Stimulated activated CD8-positive, alpha-beta memory T cell treated with anti-CD3 and anti-CD28 coated beads, Interleukin-15, amount 100 ng/mL, for 48 hours (primary cell): ENCODE measurements at regions not wholly inside any gene's neighbourhood (a gene's known extent, or its start where the extent isn't known, plus 50 kb on each side); places are given as distances from the start of the nearest gene placed in this dataset.

ENCODE experiments used
- DNase-seq, 2 donors: peaks; one replicate each; pipeline ENCODE4 v3.0.0-alpha.2; 2020; ENCODE audit warnings: low read depth in 2 of 2

GRCh38 chr4:180106122-180106521, 2137.1 kb upstream of the TENM3 start:
- no peak for DNase-seq

- no peak for DNase-seq
Observed at GRCh38 chr4:180106997-180107396, 2136.2 kb upstream of the TENM3 start.

GRCh38 chr4:180116840-180117239, 2126.4 kb upstream of the TENM3 start:
- DNase-seq = no peak

GRCh38 chr4:180120068-180120467, 2123.1 kb upstream of the TENM3 start:
- DNase-seq = no peak

GRCh38 chr4:180134091-180134866, 2108.9 kb upstream of the TENM3 start:
- no peak for DNase-seq

GRCh38 chr4:180141734-180142133, 2101.5 kb upstream of the TENM3 start:
- no peak for DNase-seq

- no peak for DNase-seq
Observed at GRCh38 chr4:180148737-180149136, 2094.5 kb upstream of the TENM3 start.

GRCh38 chr4:180150818-180151217, 2092.4 kb upstream of the TENM3 start:
- DNase-seq = no peak

GRCh38 chr4:180152831-180153230, 2090.4 kb upstream of the TENM3 start:
- DNase-seq = no peak

GRCh38 chr4:180153587-180153986, 2089.6 kb upstream of the TENM3 start:
- DNase-seq = no peak

GRCh38 chr4:180156684-180157083, 2086.5 kb upstream of the TENM3 start:
- DNase-seq = no peak

GRCh38 chr4:180160195-180160983, 2082.8 kb upstream of the TENM3 start:
- DNase-seq = no peak

GRCh38 chr4:180164799-180165198, 2078.4 kb upstream of the TENM3 start:
- no peak for DNase-seq

- no peak for DNase-seq
Observed at GRCh38 chr4:180169394-180169793, 2073.8 kb upstream of the TENM3 start.

GRCh38 chr4:180169966-180170365, 2073.2 kb upstream of the TENM3 start:
- DNase-seq = no peak

GRCh38 chr4:180179146-180179545, 2064.1 kb upstream of the TENM3 start:
- DNase-seq = no peak

GRCh38 chr4:180189666-180190065, 2053.5 kb upstream of the TENM3 start:
- DNase-seq = no peak

GRCh38 chr4:180190382-180190781, 2052.8 kb upstream of the TENM3 start:
- no peak for DNase-seq

GRCh38 chr4:180197471-180197870, 2045.7 kb upstream of the TENM3 start:
- no peak for DNase-seq

GRCh38 chr4:180203349-180203748, 2039.9 kb upstream of the TENM3 start:
- peak in 1 of 2 donors; percentile 2 for DNase-seq

- no peak for DNase-seq
Observed at GRCh38 chr4:180205276-180205675, 2037.9 kb upstream of the TENM3 start.

- DNase-seq = no peak
Observed at GRCh38 chr4:180207921-180208320, 2035.3 kb upstream of the TENM3 start.

- no peak for DNase-seq
Observed at GRCh38 chr4:180217070-180217469, 2026.1 kb upstream of the TENM3 start.
